ENCODE measurements at regions not wholly inside any gene's neighbourhood (a gene's known extent, or its start where the extent isn't known, plus 50 kb on each side); places are given as distances from the start of the nearest gene placed in this dataset.

DNA sequence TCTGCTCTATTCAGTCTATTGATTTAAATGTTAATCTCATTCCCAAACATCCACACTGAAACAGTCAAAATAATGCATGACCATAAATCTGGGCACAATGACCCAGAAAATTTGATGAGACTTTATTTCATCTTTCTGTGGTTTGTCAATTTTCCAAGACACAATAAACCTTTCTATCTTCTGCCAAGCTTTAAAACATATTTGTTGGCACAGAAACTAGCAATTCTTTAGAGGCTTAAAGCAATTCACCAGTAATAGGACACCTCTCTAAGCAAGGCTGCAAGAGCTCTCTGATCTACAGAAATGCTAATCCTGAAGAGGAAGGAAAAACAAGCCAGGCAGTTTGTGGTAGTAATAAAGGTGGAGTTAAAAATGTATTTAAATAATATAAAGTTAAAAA lies 113.7 kb downstream of the FCRL5 start:
- Histone ChIP-seq H3K9me3 (ENCODE audit: low read depth, low read length) (no peaks in the 10 kb centered on the region), H3K27ac (ENCODE audit: low read depth, low read length) (no peak overlapping the region), H3K79me2 (ENCODE audit: insufficient read depth, low read length) (no peaks in the 10 kb centered on the region), H4K20me1 (ENCODE audit: insufficient read depth, low read length) (no peaks in the 10 kb centered on the region), H2AFZ (ENCODE audit: low read length) (no peak overlapping the region), H3K4me1 (ENCODE audit: insufficient read depth, low read length) (peaks cover 30% of the 10 kb centered on the region), H3K4me3 (ENCODE audit: insufficient read depth, low read length) (no peak overlapping the region), H3K36me3 (ENCODE audit: insufficient read depth, low read length) (no peaks in the 10 kb centered on the region), H3K4me2 (ENCODE audit: insufficient read depth, low read length) (peak overlapping the region; percentile 50), H3K27me3 (ENCODE audit: insufficient read depth, low read length) (no peaks in the 10 kb centered on the region)
- DNase-seq (ENCODE audit: insufficient read length, low spot score, missing footprints): peak; percentile 52
- TF ChIP-seq, protein P1, sequence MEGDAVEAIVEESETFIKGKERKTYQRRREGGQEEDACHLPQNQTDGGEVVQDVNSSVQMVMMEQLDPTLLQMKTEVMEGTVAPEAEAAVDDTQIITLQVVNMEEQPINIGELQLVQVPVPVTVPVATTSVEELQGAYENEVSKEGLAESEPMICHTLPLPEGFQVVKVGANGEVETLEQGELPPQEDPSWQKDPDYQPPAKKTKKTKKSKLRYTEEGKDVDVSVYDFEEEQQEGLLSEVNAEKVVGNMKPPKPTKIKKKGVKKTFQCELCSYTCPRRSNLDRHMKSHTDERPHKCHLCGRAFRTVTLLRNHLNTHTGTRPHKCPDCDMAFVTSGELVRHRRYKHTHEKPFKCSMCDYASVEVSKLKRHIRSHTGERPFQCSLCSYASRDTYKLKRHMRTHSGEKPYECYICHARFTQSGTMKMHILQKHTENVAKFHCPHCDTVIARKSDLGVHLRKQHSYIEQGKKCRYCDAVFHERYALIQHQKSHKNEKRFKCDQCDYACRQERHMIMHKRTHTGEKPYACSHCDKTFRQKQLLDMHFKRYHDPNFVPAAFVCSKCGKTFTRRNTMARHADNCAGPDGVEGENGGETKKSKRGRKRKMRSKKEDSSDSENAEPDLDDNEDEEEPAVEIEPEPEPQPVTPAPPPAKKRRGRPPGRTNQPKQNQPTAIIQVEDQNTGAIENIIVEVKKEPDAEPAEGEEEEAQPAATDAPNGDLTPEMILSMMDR (IDR thresholded peaks at IDR 0.05; ENCODE audit: extremely low read depth, low read depth, low read length): no peak

DNA sequence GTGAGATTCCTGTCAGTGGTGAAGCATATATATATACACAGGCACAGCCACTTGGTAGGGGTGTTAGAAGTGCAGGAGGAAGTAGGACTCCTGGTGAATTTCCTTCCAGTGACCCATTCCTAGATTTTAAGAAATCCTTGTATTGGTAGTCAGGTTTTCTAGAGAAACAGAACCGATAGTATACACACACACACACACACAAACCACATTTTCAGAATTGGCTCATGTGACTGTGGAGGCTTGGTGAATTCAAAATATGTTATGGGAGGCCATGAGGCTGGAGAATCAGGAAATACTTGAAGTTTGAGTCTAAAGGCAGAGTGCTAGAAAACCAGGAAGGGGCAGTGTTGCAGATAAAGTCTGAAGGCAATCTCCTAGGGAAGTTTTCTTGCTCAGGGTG lies 114.2 kb downstream of the FCRL5 start:
- no peak overlapping the region for H3K4me3 ChIP-seq (ENCODE audit: insufficient read depth, low read length)
- no peaks in the 10 kb centered on the region for H3K9me3 ChIP-seq (ENCODE audit: low read depth, low read length)
- no peaks in the 10 kb centered on the region for H3K27me3 ChIP-seq (ENCODE audit: insufficient read depth, low read length)
- H3K4me1 ChIP-seq (ENCODE audit: insufficient read depth, low read length): peaks cover 30% of the 10 kb centered on the region
- H2AFZ ChIP-seq (ENCODE audit: low read length): peak overlapping the region; percentile 26
- no peaks in the 10 kb centered on the region for H4K20me1 ChIP-seq (ENCODE audit: insufficient read depth, low read length)
- H3K36me3 ChIP-seq (ENCODE audit: insufficient read depth, low read length): no peaks in the 10 kb centered on the region
- no peak overlapping the region for H3K27ac ChIP-seq (ENCODE audit: low read depth, low read length)
- no peaks in the 10 kb centered on the region for H3K79me2 ChIP-seq (ENCODE audit: insufficient read depth, low read length)
- H3K4me2 ChIP-seq (ENCODE audit: insufficient read depth, low read length): peak overlapping the region; percentile 50
- DNase-seq (ENCODE audit: insufficient read length, low spot score, missing footprints): no peak
- TF ChIP-seq, protein P1 (IDR thresholded peaks at IDR 0.05; ENCODE audit: extremely low read depth, low read depth, low read length): no peak

DNA sequence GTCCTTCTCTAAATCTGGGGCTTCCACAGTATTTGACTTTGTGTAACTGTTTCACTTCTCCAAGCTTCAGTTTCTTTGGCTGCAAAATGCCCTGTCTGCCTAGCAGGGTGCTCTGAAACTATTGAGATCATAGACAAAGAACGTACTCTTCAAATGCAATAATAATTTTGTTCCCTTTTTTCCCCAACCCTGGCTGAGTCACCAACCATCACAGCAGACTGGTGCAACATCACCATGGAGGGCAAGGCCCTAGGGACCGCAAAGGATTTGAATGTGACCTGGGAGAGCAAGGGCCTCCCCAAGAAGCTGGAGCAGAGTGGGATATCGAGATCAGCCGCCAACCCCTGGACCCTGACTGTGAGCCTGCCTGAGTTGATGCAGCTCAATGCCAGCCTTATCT lies 115.0 kb downstream of the FCRL5 start:
- Histone ChIP-seq H3K9me3 (ENCODE audit: low read depth, low read length) (no peaks in the 10 kb centered on the region), H3K36me3 (ENCODE audit: insufficient read depth, low read length) (no peaks in the 10 kb centered on the region), H3K79me2 (ENCODE audit: insufficient read depth, low read length) (no peaks in the 10 kb centered on the region), H3K4me3 (ENCODE audit: insufficient read depth, low read length) (no peak overlapping the region), H3K27me3 (ENCODE audit: insufficient read depth, low read length) (no peaks in the 10 kb centered on the region), H3K4me1 (ENCODE audit: insufficient read depth, low read length) (peaks cover 32% of the 10 kb centered on the region), H3K4me2 (ENCODE audit: insufficient read depth, low read length) (peak overlapping the region; percentile 50), H2AFZ (ENCODE audit: low read length) (no peak overlapping the region), H3K27ac (ENCODE audit: low read depth, low read length) (peak overlapping the region; percentile 34), H4K20me1 (ENCODE audit: insufficient read depth, low read length) (no peaks in the 10 kb centered on the region)
- TF ChIP-seq, protein P1 (IDR thresholded peaks at IDR 0.05; ENCODE audit: extremely low read depth, low read depth, low read length): no peak
- DNase-seq (ENCODE audit: insufficient read length, low spot score, missing footprints): no peak

- Histone ChIP-seq H3K9me3 (ENCODE audit: low read depth, low read length) (no peaks in the 10 kb centered on the region), H4K20me1 (ENCODE audit: insufficient read depth, low read length) (no peaks in the 10 kb centered on the region), H3K4me3 (ENCODE audit: insufficient read depth, low read length) (no peak overlapping the region), H2AFZ (ENCODE audit: low read length) (no peak overlapping the region), H3K27ac (ENCODE audit: low read depth, low read length) (peak overlapping the region; percentile 45), H3K4me2 (ENCODE audit: insufficient read depth, low read length) (no peak overlapping the region), H3K4me1 (ENCODE audit: insufficient read depth, low read length) (peaks cover 29% of the 10 kb centered on the region), H3K27me3 (ENCODE audit: insufficient read depth, low read length) (no peaks in the 10 kb centered on the region), H3K36me3 (ENCODE audit: insufficient read depth, low read length) (no peaks in the 10 kb centered on the region), H3K79me2 (ENCODE audit: insufficient read depth, low read length) (no peaks in the 10 kb centered on the region)
- DNase-seq (ENCODE audit: insufficient read length, low spot score, missing footprints): peak; percentile 76
- TF ChIP-seq, protein P1 (IDR thresholded peaks at IDR 0.05; ENCODE audit: extremely low read depth, low read depth, low read length): no peak
Measured at GRCh38 chr1:157431751-157432150, 120.6 kb downstream of the FCRL5 start.
